Breast epithelium (tissue), 3 donors: ENCODE measurements at regions not wholly inside any gene's neighbourhood (a gene's known extent, or its start where the extent isn't known, plus 50 kb on each side); places are given as distances from the start of the nearest gene placed in this dataset.

Experiments
- CTCF ChIP-seq, 3 donors: fragments of 450-650 bp; IDR thresholded peaks; one replicate each; pipeline ENCODE4 v1.5.1; 2016 to 2017; ENCODE audit warnings: antibody characterized with exemption in 3 of 3, mild to moderate bottlenecking in 3 of 3, moderate library complexity in 3 of 3
- POLR2A ChIP-seq: fragments of 450-650 bp; IDR thresholded peaks from one replicate; pipeline ENCODE4 v1.6.1; 2016; ENCODE audit warnings: antibody characterized with exemption, mild to moderate bottlenecking, moderate library complexity
- POLR2AphosphoS5 ChIP-seq, 3 donors: sonication (generic); formaldehyde crosslinking; IDR thresholded peaks; one replicate each; pipeline ENCODE4 v1.6.1; 2017; ENCODE audit warnings: antibody characterized with exemption in 3 of 3

- no peak for TF ChIP-seq CTCF (IDR thresholded peaks at IDR 0.05)
- no peak for TF ChIP-seq POLR2A
- no peak for TF ChIP-seq POLR2AphosphoS5 (IDR thresholded peaks at IDR 0.05)
Measured at GRCh38 chr12:92370828-92371227, 225.2 kb upstream of the BTG1 start.
